ENCODE measurements at regions not wholly inside any gene's neighbourhood (a gene's known extent, or its start where the extent isn't known, plus 50 kb on each side); places are given as distances from the start of the nearest gene placed in this dataset.

- DNase-seq (ENCODE audit: low read depth), result no peak
- no peaks in the 10 kb centered on the region for H3K27me3 ChIP-seq (ENCODE audit: control insufficient read depth, insufficient read depth, low read length)
Measured at GRCh38 chr11:81267246-81267645, 1466.4 kb downstream of the FAM181B start.

GRCh38 chr11:81259471-81259870 lies 1474.2 kb downstream of the FAM181B start:
- H3K36me3 ChIP-seq (ENCODE audit: control insufficient read depth, insufficient read depth, low read length), result no peaks in the 10 kb centered on the region
- ChIA-PET POLR2A (no interaction called here), CTCF (no interaction called here)
- H3K4me3 ChIP-seq (ENCODE audit: low read depth, low read length), result no peak overlapping the region
- no peak for DNase-seq (ENCODE audit: low read depth)
- no peaks in the 10 kb centered on the region for H3K27me3 ChIP-seq (ENCODE audit: control insufficient read depth, insufficient read depth, low read length)
- no peak for TF ChIP-seq CTCF (IDR thresholded peaks at IDR 0.05; ENCODE audit: insufficient read depth, low read depth, low read length)

More at GRCh38 chr11:81267246-81267645, 1466.4 kb downstream of the FAM181B start:
- Histone ChIP-seq H3K36me3 (ENCODE audit: control insufficient read depth, insufficient read depth, low read length) (no peaks in the 10 kb centered on the region), H3K4me3 (ENCODE audit: low read depth, low read length) (no peak overlapping the region)
- ChIA-PET POLR2A (no interaction called here), CTCF (no interaction called here)
- TF ChIP-seq CTCF (IDR thresholded peaks at IDR 0.05; ENCODE audit: insufficient read depth, low read depth, low read length), result no peak

- no peak for DNase-seq (ENCODE audit: low read depth)
- no peaks in the 10 kb centered on the region for H3K27me3 ChIP-seq (ENCODE audit: control insufficient read depth, insufficient read depth, low read length)
- no peak for TF ChIP-seq CTCF (IDR thresholded peaks at IDR 0.05; ENCODE audit: insufficient read depth, low read depth, low read length)
- H3K36me3 ChIP-seq (ENCODE audit: control insufficient read depth, insufficient read depth, low read length), result no peaks in the 10 kb centered on the region
- H3K4me3 ChIP-seq (ENCODE audit: low read depth, low read length), result no peak overlapping the region
- CTCF ChIA-PET, result no interaction called here
- POLR2A ChIA-PET, result no interaction called here
Measured at GRCh38 chr11:81255895-81256294, 1477.8 kb downstream of the FAM181B start.

GRCh38 chr11:81253244-81253643 lies 1480.4 kb downstream of the FAM181B start:
- no peak for DNase-seq (ENCODE audit: low read depth)
- TF ChIP-seq CTCF (IDR thresholded peaks at IDR 0.05; ENCODE audit: insufficient read depth, low read depth, low read length), result no peak
- H3K27me3 ChIP-seq (ENCODE audit: control insufficient read depth, insufficient read depth, low read length), result no peaks in the 10 kb centered on the region
- ChIA-PET CTCF (no interaction called here), POLR2A (no interaction called here)
- no peaks in the 10 kb centered on the region for H3K36me3 ChIP-seq (ENCODE audit: control insufficient read depth, insufficient read depth, low read length)
- no peak overlapping the region for H3K4me3 ChIP-seq (ENCODE audit: low read depth, low read length)

- H3K36me3 ChIP-seq (ENCODE audit: control insufficient read depth, insufficient read depth, low read length), result no peaks in the 10 kb centered on the region
- CTCF ChIA-PET, result no interaction called here
- H3K4me3 ChIP-seq (ENCODE audit: low read depth, low read length), result no peak overlapping the region
- no peak for TF ChIP-seq CTCF (IDR thresholded peaks at IDR 0.05; ENCODE audit: insufficient read depth, low read depth, low read length)
- H3K27me3 ChIP-seq (ENCODE audit: control insufficient read depth, insufficient read depth, low read length), result no peaks in the 10 kb centered on the region
- POLR2A ChIA-PET, result no interaction called here
- DNase-seq (ENCODE audit: low read depth), result no peak
Measured at GRCh38 chr11:81246941-81247340, 1486.7 kb downstream of the FAM181B start.
